ENCODE measurements at regions not wholly inside any gene's neighbourhood (a gene's known extent, or its start where the extent isn't known, plus 50 kb on each side); places are given as distances from the start of the nearest gene placed in this dataset.

DNA sequence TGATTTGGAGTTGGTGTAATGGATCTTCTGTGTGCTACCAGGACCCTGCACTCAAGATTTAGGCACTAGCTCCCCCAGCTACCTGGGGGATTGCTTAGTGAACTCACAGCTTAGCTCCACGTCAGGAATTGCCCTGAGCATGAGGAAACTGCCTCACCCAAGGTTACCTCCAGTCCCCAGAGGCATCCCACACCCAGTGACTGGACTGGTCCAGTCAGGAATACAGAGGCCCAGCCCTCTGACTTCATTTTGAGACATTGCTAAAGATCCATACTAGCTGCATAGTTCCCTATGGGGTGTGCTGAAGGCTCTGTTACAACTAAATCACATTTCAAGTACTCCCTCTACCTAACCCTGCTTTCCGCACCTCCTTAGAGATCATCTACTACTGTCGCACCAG is 364.7 kb downstream of the EFNA5 start:
- Histone ChIP-seq H3K9me3 (ENCODE audit: control extremely low read depth in 1 of 3, control insufficient read depth in 2 of 3, insufficient read depth in 1 of 3, low read length in 2 of 3) (no peaks in the 10 kb centered on the region), H3K9ac (ENCODE audit: low read length) (no peak overlapping the region), H3K79me2 (ENCODE audit: control insufficient read depth, insufficient read depth, low read length) (no peaks in the 10 kb centered on the region), H3K36me3 (replicated peaks in 1 of 2; ENCODE audit: control extremely low read depth in 1 of 2, control insufficient read depth in 1 of 2, extremely low read depth in 1 of 2, insufficient read depth in 2 of 2, low read length in 1 of 2) (no peaks in the 10 kb centered on the region), H3K27ac (ENCODE audit: low read length in 2 of 2) (no peak overlapping the region), H2AFZ (ENCODE audit: insufficient read depth, low read depth, low read length, poor library complexity, severe bottlenecking) (no peak overlapping the region), H3K27me3 (replicated peaks in 1 of 4; ENCODE audit: control extremely low read depth in 1 of 4, control insufficient read depth in 3 of 4, insufficient read depth in 4 of 4, low read length in 3 of 4) (no peaks in the 10 kb centered on the region), H3K4me1 (ENCODE audit: control insufficient read depth in 2 of 2, insufficient read depth in 2 of 2, low read length in 2 of 2) (no peaks in the 10 kb centered on the region), H3K4me2 (replicated peaks; ENCODE audit: low read depth, low read length, poor library complexity, severe bottlenecking) (no peak overlapping the region), H3K4me3 (ENCODE audit: control extremely low read depth in 1 of 5, extremely low read depth in 1 of 5, insufficient read depth in 1 of 5, low read depth in 2 of 5, low read length in 4 of 5) (no peak overlapping the region), H4K20me1 (ENCODE audit: control insufficient read depth, insufficient read depth, low read length, poor library complexity, severe bottlenecking) (no peaks in the 10 kb centered on the region)
- H3K27ac Mint-ChIP-seq = no peak overlapping the region
- no peak overlapping the region for H3K4me3 Mint-ChIP-seq
- H3K4me1 Mint-ChIP-seq = no peaks in the 10 kb centered on the region
- no peaks in the 10 kb centered on the region for H3K27me3 Mint-ChIP-seq
- DNase-seq (no peak), ATAC-seq (ENCODE audit: low read depth) (no peak)
- TF ChIP-seq, protein P1, sequence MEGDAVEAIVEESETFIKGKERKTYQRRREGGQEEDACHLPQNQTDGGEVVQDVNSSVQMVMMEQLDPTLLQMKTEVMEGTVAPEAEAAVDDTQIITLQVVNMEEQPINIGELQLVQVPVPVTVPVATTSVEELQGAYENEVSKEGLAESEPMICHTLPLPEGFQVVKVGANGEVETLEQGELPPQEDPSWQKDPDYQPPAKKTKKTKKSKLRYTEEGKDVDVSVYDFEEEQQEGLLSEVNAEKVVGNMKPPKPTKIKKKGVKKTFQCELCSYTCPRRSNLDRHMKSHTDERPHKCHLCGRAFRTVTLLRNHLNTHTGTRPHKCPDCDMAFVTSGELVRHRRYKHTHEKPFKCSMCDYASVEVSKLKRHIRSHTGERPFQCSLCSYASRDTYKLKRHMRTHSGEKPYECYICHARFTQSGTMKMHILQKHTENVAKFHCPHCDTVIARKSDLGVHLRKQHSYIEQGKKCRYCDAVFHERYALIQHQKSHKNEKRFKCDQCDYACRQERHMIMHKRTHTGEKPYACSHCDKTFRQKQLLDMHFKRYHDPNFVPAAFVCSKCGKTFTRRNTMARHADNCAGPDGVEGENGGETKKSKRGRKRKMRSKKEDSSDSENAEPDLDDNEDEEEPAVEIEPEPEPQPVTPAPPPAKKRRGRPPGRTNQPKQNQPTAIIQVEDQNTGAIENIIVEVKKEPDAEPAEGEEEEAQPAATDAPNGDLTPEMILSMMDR (IDR thresholded peaks at IDR 0.05) = no peak
- no peak for TF ChIP-seq EZH2 (IDR thresholded peaks at IDR 0.05; ENCODE audit: borderline replicate concordance, insufficient read depth, low read depth, low read length, poor library complexity, severe bottlenecking)
- CTCF ChIA-PET = no interaction called here
- POLR2A ChIA-PET = no interaction called here
- intact Hi-C loops (cut with micrococcal nuclease) = no loop called here
- no peaks in the 10 kb centered on the region for H3K9me3 Mint-ChIP-seq (ENCODE audit: insufficient read depth)
- 75% methylated on average over 1 of the region's 3 CpGs for WGBS (ENCODE audit: insufficient coverage)

DNA sequence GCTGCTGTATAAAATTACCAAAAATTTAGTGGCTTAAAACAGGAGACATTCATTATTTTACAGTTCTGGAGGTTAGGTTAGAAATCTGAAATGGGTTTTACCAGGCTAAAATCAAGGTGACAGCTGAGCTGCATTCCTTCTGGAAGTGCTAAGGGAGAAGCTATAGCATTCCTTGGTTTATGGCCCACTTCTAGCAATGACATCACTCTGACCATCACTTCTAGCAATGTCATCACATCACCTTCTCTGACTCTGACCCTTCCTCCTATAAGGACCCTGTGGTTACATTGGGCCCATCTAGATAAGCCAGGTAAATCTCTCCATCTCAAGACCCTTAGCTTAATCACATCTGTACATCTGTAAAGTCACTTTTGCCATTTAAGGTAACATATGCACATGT is 366.1 kb downstream of the EFNA5 start:
- no peaks in the 10 kb centered on the region for H3K27me3 Mint-ChIP-seq
- intact Hi-C loops (cut with micrococcal nuclease) = no loop called here
- Histone ChIP-seq H3K9me3 (ENCODE audit: control extremely low read depth in 1 of 3, control insufficient read depth in 2 of 3, insufficient read depth in 1 of 3, low read length in 2 of 3) (no peaks in the 10 kb centered on the region), H4K20me1 (ENCODE audit: control insufficient read depth, insufficient read depth, low read length, poor library complexity, severe bottlenecking) (no peaks in the 10 kb centered on the region), H2AFZ (ENCODE audit: insufficient read depth, low read depth, low read length, poor library complexity, severe bottlenecking) (no peak overlapping the region), H3K4me3 (ENCODE audit: control extremely low read depth in 1 of 5, extremely low read depth in 1 of 5, insufficient read depth in 1 of 5, low read depth in 2 of 5, low read length in 4 of 5) (no peak overlapping the region), H3K27ac (ENCODE audit: low read length in 2 of 2) (no peak overlapping the region), H3K4me1 (ENCODE audit: control insufficient read depth in 2 of 2, insufficient read depth in 2 of 2, low read length in 2 of 2) (no peaks in the 10 kb centered on the region), H3K36me3 (replicated peaks in 1 of 2; ENCODE audit: control extremely low read depth in 1 of 2, control insufficient read depth in 1 of 2, extremely low read depth in 1 of 2, insufficient read depth in 2 of 2, low read length in 1 of 2) (no peaks in the 10 kb centered on the region), H3K27me3 (replicated peaks in 1 of 4; ENCODE audit: control extremely low read depth in 1 of 4, control insufficient read depth in 3 of 4, insufficient read depth in 4 of 4, low read length in 3 of 4) (no peaks in the 10 kb centered on the region), H3K4me2 (replicated peaks; ENCODE audit: low read depth, low read length, poor library complexity, severe bottlenecking) (no peak overlapping the region), H3K9ac (ENCODE audit: low read length) (no peak overlapping the region), H3K79me2 (ENCODE audit: control insufficient read depth, insufficient read depth, low read length) (no peaks in the 10 kb centered on the region)
- DNase-seq = no peak
- H3K4me3 Mint-ChIP-seq = no peak overlapping the region
- TF ChIP-seq, protein P1 (IDR thresholded peaks at IDR 0.05) = no peak
- TF ChIP-seq EZH2 (IDR thresholded peaks at IDR 0.05; ENCODE audit: borderline replicate concordance, insufficient read depth, low read depth, low read length, poor library complexity, severe bottlenecking) = no peak
- ChIA-PET CTCF (no interaction called here), POLR2A (no interaction called here)
- no peak for ATAC-seq (ENCODE audit: low read depth)
- H3K4me1 Mint-ChIP-seq = no peaks in the 10 kb centered on the region
- H3K9me3 Mint-ChIP-seq (ENCODE audit: insufficient read depth) = no peaks in the 10 kb centered on the region
- H3K27ac Mint-ChIP-seq = no peak overlapping the region
